GM19239 (cell line): ENCODE measurements at regions not wholly inside any gene's neighbourhood (a gene's known extent, or its start where the extent isn't known, plus 50 kb on each side); places are given as distances from the start of the nearest gene placed in this dataset.

Experiments
- DNase-seq: peaks from one replicate; pipeline ENCODE4 v3.0.0; 2011; ENCODE audit warnings: low spot score; ENCODE audit not compliant: insufficient read length
- FAIRE-seq: peaks from 2 replicates; lab custom pipeline; 2011; peaks lifted over from hg19 to GRCh38; lab: Jason Lieb, UNC

GRCh38 chr3:110542552-110543150 is 529.0 kb upstream of the NECTIN3 start:
- DNase-seq (no peak), FAIRE-seq (no peak)

GRCh38 chr3:110544730-110545129 is 526.9 kb upstream of the NECTIN3 start:
- DNase-seq (no peak), FAIRE-seq (no peak)

DNA sequence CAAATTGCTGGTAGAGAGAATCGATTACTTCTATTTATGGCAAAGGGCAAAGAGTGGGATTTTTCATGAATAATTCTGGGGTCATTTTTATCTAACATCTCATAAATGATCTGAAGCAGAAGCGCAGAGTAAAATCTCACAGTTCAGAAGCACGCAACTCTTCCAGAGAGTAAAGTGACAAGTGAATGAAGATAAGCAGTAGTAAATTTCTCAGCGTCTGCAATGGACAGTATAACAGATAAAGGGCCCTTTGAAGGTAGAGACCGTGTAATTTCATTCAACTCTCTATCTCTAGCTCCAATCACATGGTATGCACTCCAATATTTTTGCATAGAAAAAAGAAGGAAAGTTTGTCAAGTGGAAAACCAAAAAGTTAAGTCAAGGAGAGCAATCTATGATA is 521.1 kb upstream of the NECTIN3 start:
- no peak for FAIRE-seq
- DNase-seq, result no peak

- DNase-seq (no peak), FAIRE-seq (no peak)
These were observed 509.0 kb upstream of the NECTIN3 start for GRCh38 chr3:110562621-110563020.

- no peak for FAIRE-seq
- DNase-seq, result no peak
These were observed 506.9 kb upstream of the NECTIN3 start for GRCh38 chr3:110564674-110565073.

- no peak for DNase-seq
- FAIRE-seq, result no peak
These were observed 504.6 kb upstream of the NECTIN3 start for GRCh38 chr3:110567029-110567428.

DNA sequence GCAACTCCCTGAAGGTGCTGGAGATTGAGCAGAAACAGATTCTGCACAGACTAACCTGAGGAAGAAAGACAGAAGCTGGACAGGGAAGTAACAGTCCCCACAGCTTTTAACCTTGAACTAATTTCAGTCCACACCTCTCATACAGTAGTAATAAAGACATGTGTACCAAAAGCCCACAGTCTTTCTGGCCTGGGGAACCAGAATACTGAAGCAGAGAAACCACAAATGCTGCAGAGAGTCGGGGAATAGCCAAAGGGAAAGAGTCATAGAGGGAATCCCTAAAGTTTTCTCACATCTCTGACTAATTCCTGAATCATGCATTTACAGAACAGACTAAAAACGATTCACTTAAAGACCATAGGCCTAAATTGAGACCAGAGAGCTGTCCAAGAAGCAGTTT is 503.4 kb upstream of the NECTIN3 start:
- DNase-seq, result no peak
- FAIRE-seq, result peak; percentile 4

DNA sequence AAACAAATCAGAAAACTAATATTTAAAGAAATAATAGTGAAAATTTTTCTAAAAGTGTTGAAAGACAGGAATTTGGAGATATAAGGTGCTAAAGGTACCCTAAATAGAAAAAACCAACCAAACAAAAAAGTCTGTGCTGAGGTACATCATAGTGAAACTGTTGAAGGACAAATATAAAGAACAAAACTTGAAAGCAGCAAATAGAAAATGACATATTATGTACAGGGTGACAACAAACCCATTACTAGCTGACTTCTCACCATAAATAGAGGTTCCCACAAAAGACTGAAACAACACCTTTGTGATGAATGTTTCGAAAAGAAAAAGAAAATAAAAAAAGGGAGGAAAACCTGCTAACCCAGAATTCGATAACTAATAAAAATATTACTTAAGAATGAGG is 502.5 kb upstream of the NECTIN3 start:
- DNase-seq (no peak), FAIRE-seq (no peak)

DNA sequence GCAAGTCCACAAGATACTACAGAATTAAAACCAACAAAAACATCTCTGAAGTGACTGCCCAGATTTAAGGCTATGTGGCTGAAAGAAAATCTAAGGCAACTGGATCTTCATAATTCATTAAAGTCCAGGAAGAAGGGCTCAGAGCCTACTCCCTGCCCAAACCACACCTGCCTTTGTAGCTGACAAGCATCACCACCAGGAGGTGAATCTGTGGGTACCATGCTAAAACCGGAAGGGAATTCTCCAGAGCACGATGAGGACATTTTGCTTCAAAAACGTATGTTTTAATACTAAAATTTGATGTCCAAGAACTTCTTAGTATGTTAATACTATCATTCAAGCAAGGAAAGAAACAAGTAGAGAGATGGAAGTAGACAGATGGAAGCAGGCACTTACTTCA is 495.9 kb upstream of the NECTIN3 start:
- no peak for DNase-seq
- no peak for FAIRE-seq

- FAIRE-seq, result no peak
- no peak for DNase-seq
These were observed 494.7 kb upstream of the NECTIN3 start for GRCh38 chr3:110576960-110577359.

DNA sequence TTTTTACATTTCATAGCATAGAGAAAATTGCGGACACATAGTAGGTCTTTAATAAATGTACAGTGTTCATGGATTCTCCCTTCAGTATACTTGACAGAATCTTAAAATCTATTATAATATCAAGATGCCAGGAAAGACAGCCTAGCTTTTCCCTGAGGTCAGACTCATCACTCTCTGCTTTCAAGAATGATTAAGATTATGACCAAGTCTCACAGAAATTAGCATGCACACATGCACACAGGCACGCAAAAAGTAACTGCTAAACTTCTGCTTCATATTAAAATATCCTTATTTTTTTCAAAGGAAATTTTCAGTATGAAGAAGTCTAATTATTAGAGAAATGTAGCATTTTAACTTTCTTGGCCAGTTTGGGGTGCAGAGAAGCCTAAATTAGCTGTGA is 493.8 kb upstream of the NECTIN3 start:
- DNase-seq, result no peak
- no peak for FAIRE-seq

DNA sequence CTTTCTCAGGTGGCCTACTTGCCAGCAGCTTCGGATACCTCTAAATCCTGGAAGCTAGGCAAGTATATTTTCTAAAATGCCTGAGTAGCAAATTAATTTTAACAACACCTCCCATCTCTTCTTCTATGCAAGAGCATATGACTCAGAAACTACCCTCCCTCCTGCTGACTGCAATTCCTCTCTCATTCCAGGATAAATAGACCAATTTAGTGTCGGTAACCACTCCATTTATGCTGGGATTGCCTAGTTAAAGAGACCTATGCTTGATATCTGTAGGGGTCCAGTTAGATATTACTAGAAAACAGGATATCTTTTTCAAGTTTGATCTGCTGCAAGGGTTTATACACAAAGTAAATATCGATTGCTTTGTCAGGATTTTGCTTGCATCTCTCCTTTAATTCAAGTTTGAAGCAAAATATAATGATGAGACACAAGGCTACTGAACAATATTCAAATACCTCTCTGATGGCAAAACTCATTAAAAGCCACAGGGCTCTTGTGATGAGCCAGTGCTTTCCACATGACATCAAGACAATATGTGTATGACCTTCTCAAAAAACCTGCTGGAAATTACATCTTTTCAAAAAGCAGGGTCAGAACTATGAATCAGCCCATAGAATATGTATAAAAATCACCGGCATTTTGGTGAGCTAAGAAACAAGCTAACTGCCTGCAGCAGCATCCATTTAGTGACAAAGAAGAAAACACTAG is 491.6 kb upstream of the NECTIN3 start:
- DNase-seq (no peak), FAIRE-seq (no peak)

GRCh38 chr3:110583373-110583935 is 488.2 kb upstream of the NECTIN3 start:
- FAIRE-seq (no peak), DNase-seq (no peak)

DNA sequence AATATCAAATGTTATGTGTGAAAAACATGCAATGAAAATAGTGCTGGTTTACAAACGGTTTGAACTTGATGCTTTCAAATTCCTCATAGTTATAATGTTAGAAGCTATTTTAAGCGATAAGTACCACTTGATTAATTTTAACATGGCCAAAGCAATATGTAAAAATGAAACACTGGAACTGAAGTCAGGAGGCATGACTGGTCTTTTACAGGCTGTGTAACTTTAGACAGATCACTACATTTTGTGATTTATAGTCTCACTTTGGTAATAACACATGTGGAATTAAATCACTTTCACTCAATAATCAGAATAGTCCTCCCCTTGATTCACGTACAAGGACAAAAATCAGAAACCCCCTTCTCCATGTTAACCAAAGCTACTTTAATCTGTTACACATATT is 482.7 kb upstream of the NECTIN3 start:
- no peak for FAIRE-seq
- DNase-seq, result no peak

DNA sequence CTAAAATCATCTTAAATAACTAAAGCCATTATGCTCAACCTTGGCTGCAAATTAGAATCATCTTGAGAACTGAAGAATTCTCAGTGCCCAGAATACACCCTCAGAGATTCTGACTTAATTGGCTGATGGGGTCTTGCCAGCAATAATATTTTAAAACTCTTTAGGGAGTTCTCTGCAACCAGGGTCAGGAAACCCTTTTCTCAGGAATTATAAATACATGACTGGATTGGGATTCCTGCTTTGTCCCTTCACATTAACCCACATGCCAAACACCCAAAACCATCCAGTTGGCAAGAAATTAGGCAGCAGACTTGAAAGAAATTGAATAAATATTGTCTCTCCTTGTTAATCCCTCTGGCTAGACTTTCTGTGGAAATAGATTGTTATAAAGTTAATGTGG is 482.3 kb upstream of the NECTIN3 start:
- no peak for FAIRE-seq
- no peak for DNase-seq

DNA sequence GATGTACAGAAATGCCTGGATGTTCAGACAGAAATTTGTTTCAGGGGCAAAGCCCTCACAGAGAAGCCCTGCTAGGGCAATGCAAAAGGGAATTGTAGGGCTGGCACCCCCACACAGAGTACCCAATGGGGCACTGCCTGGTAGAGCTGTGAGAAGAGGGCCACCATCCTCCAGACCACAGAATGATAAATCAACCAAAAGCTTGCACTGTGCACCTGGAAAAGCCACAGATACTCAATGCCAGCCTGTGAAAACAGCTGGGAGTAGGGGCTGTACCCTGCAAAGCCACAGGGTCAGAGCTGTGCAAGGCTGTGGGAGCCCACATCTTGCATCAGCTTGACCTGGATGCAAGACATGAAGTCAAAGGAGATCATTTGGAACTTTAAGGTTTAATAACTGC is 477.9 kb upstream of the NECTIN3 start:
- no peak for FAIRE-seq
- no peak for DNase-seq

DNA sequence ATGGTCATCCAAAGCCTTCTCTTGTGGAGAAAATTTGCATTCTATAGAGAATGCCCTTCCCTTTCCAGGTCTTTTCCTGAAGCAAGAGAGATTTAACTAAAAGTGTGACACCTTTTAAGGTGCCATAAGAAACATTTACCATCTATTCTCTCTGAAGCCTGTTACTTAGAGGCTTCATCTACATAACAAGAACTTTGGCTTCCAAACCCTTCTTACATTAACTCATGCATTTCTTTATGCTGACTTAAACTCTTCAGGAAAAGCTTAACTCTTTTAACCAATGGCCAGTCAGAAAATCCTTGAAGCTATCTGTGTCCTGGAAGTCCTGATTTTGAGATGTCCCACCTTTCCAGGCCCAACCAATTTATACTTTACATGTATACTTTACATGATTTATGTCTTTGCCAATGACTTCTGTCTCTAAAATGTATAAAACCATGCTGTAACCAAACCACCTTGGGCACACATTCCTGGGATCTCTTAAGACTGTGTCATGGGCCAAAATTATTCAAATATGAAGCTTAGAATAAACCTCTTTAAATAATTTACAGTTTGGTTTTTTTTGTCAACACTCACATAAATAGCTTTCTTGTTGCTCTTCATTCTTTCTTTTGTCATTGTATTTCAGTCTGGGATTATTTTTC is 472.6 kb upstream of the NECTIN3 start:
- FAIRE-seq (no peak), DNase-seq (no peak)

DNA sequence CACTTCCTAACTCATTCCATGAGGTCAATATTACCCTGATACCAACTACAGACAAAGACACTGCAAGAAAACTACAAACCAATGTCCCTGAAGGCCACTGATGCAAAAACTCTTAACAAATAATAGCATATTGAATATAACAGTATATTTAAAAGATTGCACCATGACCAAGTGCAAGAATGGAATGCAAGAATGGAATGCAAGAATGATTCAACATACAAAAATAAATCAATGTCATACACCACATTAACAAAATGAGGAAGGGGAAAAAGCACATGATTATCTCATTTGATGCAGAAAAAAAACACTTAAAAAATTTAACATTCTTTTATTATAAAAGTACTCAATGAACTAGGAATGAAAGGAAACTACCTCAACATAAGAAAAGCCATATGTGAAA is 463.1 kb upstream of the NECTIN3 start:
- no peak for FAIRE-seq

DNA sequence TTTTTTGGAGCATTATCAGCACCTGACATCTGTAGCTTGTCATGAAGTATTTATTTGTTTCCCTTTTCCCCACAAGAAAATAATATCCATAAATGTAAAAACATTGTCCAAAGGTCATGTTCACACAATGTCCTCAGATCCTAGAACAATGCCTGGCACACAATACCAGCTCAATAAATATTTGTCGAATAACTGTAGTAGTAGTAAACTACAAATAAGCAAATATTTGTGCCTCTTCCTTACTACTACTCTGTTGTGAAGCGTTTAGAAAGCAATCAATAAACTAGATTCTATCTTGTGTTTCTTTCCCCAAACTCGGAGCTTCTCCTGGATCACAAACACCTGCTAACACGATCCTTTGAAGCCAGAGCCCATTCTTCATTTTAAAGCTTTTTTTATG is 459.6 kb upstream of the NECTIN3 start:
- FAIRE-seq (no peak), DNase-seq (no peak)

More for the DNA sequence above, 463.1 kb upstream of the NECTIN3 start:
- DNase-seq, result no peak

DNA sequence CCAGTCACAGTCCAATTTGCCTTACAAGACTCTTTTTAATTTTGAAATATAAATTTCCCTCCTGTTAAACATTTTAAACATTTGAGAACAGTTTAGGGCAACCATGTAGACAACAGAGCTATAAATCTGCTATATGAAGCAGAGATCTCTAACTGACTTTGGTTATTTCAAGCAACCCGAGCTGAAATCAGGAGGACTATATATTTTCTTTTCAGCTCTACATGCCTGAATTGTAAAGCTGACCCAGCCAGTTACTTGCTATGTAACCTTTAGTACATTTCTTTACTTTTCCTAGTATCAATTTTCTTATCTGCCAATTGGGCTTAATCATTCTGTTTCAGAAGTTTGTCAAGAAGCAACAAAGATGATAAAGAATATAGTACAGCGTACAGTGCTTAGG is 457.4 kb upstream of the NECTIN3 start:
- FAIRE-seq, result no peak

DNA sequence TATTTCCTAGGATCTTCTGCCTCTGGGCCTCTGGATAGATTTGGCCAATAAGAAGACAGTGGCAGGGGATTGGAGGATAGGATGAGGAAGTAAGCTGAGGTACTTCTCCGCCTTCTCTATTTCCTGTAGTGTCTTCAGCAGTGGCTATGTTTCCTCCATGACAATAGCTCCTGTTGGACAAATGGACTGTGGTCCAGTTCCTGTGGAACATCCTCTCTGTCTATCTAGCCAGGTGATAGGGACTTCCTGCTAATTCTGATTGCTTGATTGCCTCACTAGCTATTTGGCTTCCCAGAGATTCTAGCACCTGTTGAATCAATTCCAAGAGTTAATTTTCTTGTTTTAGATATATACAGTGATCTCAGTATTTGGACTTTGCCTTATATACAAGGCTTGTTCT is 456.2 kb upstream of the NECTIN3 start:
- no peak for FAIRE-seq
- no peak for DNase-seq

More for the DNA sequence above, 457.4 kb upstream of the NECTIN3 start:
- no peak for DNase-seq
